ENCODE measurements at regions not wholly inside any gene's neighbourhood (a gene's known extent, or its start where the extent isn't known, plus 50 kb on each side); places are given as distances from the start of the nearest gene placed in this dataset.

GRCh38 chr13:80528733-80529132 lies 187.8 kb upstream of the SPRY2 start:
- intact Hi-C loops (cut with micrococcal nuclease; ENCODE audit: unreplicated experiment) = no loop called here
- no peak overlapping the region for H3K4me3 ChIP-seq
- 6% methylated on average over 3 of the region's 3 CpGs for WGBS (ENCODE audit: insufficient coverage, insufficient replicate concordance, low lambda C conversion rate, missing lambda C conversion rate)
- H3K9ac ChIP-seq (ENCODE audit: control insufficient read depth, insufficient read depth, low read length) = no peak overlapping the region
- ChIA-PET RAD21 (ENCODE audit: unreplicated experiment) (no interaction called here), CTCF (no interaction called here), SMC1A (ENCODE audit: uncharacterized antibody, unreplicated experiment) (no interaction called here), POLR2A (no interaction called here)
- H3K27me3 ChIP-seq (replicated peaks in 1 of 2; ENCODE audit: control insufficient read depth in 2 of 2, insufficient read depth in 2 of 2, low read length in 1 of 2) = no peaks in the 10 kb centered on the region
- no peaks in the 10 kb centered on the region for H3K4me1 ChIP-seq (ENCODE audit: control insufficient read depth, insufficient read depth, low read length)
- H2AFZ ChIP-seq (ENCODE audit: control insufficient read depth, low read depth, low read length) = no peak overlapping the region
- BruUV-seq (replicated peaks) = no TSS peak
- no peaks in the 10 kb centered on the region for H3K9me3 ChIP-seq (replicated peaks; ENCODE audit: control insufficient read depth, insufficient read depth, low read length)
- FAIRE-seq (no peak), ATAC-seq (no peak), DNase-seq (ENCODE audit: low read depth, low spot score) (no peak)
- no peaks in the 10 kb centered on the region for H3K79me2 ChIP-seq (ENCODE audit: control insufficient read depth, insufficient read depth, low read length)
- in situ Hi-C loops (cut with MboI) = no loop called here
- no peaks in the 10 kb centered on the region for H4K20me1 ChIP-seq (ENCODE audit: control insufficient read depth, insufficient read depth)
- H3K27ac ChIP-seq (ENCODE audit: control insufficient read depth, insufficient read depth) = no peak overlapping the region
- H3K36me3 ChIP-seq (ENCODE audit: control insufficient read depth in 2 of 2, insufficient read depth in 2 of 2, low read length in 1 of 2) = no peaks in the 10 kb centered on the region
- no peak overlapping the region for H3K4me2 ChIP-seq (ENCODE audit: control insufficient read depth, insufficient read depth)
- no peak for TF ChIP-seq SMAD1 (IDR thresholded peaks at IDR 0.05; ENCODE audit: low read depth, partially characterized antibody)
- TF ChIP-seq CHD4 (IDR thresholded peaks at IDR 0.05) = no peak
- no peak for TF ChIP-seq BRCA1 (IDR thresholded peaks at IDR 0.05; ENCODE audit: low read depth, low read length)
- TF ChIP-seq RAD21 (IDR thresholded peaks at IDR 0.05; ENCODE audit: insufficient read depth, low read depth, low read length) = no peak
- no peak for TF ChIP-seq SUZ12 (IDR thresholded peaks at IDR 0.05; ENCODE audit: unreplicated experiment)
- no peak for TF ChIP-seq IRF3 (IDR thresholded peaks at IDR 0.05)
- TF ChIP-seq EGR1 (IDR thresholded peaks at IDR 0.05; ENCODE audit: borderline replicate concordance in 1 of 2, low read depth in 2 of 2, low read length in 2 of 2) = no peak
- no peak for TF ChIP-seq FOS (IDR thresholded peaks at IDR 0.05; ENCODE audit: borderline replicate concordance, extremely low read depth, insufficient read length)
- no peak for TF ChIP-seq CHD1 (IDR thresholded peaks at IDR 0.05; ENCODE audit: low read depth, low read length)
- no peak for TF ChIP-seq ZBTB11 (CRISPR knock-in tag; IDR thresholded peaks at IDR 0.05)
- no peak for TF ChIP-seq KAT2A (conservative IDR thresholded peaks at IDR 0.05; ENCODE audit: control insufficient read depth, low read depth, low read length)
- TF ChIP-seq, protein P1, sequence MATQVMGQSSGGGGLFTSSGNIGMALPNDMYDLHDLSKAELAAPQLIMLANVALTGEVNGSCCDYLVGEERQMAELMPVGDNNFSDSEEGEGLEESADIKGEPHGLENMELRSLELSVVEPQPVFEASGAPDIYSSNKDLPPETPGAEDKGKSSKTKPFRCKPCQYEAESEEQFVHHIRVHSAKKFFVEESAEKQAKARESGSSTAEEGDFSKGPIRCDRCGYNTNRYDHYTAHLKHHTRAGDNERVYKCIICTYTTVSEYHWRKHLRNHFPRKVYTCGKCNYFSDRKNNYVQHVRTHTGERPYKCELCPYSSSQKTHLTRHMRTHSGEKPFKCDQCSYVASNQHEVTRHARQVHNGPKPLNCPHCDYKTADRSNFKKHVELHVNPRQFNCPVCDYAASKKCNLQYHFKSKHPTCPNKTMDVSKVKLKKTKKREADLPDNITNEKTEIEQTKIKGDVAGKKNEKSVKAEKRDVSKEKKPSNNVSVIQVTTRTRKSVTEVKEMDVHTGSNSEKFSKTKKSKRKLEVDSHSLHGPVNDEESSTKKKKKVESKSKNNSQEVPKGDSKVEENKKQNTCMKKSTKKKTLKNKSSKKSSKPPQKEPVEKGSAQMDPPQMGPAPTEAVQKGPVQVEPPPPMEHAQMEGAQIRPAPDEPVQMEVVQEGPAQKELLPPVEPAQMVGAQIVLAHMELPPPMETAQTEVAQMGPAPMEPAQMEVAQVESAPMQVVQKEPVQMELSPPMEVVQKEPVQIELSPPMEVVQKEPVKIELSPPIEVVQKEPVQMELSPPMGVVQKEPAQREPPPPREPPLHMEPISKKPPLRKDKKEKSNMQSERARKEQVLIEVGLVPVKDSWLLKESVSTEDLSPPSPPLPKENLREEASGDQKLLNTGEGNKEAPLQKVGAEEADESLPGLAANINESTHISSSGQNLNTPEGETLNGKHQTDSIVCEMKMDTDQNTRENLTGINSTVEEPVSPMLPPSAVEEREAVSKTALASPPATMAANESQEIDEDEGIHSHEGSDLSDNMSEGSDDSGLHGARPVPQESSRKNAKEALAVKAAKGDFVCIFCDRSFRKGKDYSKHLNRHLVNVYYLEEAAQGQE (IDR thresholded peaks at IDR 0.05; ENCODE audit: low read depth, low read length) = no peak
- TF ChIP-seq JUND (IDR thresholded peaks at IDR 0.05; ENCODE audit: low read depth, low read length) = no peak
- TF ChIP-seq ETV6 (conservative IDR thresholded peaks at IDR 0.05 in 1 of 2, IDR thresholded peaks at IDR 0.05 in 1 of 2; ENCODE audit: borderline replicate concordance in 1 of 2, low read depth in 1 of 2) = no peak
- TF ChIP-seq, protein P2, sequence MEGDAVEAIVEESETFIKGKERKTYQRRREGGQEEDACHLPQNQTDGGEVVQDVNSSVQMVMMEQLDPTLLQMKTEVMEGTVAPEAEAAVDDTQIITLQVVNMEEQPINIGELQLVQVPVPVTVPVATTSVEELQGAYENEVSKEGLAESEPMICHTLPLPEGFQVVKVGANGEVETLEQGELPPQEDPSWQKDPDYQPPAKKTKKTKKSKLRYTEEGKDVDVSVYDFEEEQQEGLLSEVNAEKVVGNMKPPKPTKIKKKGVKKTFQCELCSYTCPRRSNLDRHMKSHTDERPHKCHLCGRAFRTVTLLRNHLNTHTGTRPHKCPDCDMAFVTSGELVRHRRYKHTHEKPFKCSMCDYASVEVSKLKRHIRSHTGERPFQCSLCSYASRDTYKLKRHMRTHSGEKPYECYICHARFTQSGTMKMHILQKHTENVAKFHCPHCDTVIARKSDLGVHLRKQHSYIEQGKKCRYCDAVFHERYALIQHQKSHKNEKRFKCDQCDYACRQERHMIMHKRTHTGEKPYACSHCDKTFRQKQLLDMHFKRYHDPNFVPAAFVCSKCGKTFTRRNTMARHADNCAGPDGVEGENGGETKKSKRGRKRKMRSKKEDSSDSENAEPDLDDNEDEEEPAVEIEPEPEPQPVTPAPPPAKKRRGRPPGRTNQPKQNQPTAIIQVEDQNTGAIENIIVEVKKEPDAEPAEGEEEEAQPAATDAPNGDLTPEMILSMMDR (IDR thresholded peaks at IDR 0.05 in 2 of 3, conservative IDR thresholded peaks at IDR 0.05 in 1 of 3; ENCODE audit: control insufficient read depth in 2 of 3, extremely low read depth in 1 of 3, insufficient read depth in 1 of 3, low read depth in 3 of 3, low read length in 3 of 3) = no peak

Data from GM12878 (cell line).